Suppressor macrophage treated with lipopolysaccharide for 4 hours (primary cell): ENCODE measurements at regions not wholly inside any gene's neighbourhood (a gene's known extent, or its start where the extent isn't known, plus 50 kb on each side); places are given as distances from the start of the nearest gene placed in this dataset.

Experiments used
- DNase-seq: peaks from one replicate; pipeline ENCODE4 v3.0.0-alpha.2; 2020

DNA sequence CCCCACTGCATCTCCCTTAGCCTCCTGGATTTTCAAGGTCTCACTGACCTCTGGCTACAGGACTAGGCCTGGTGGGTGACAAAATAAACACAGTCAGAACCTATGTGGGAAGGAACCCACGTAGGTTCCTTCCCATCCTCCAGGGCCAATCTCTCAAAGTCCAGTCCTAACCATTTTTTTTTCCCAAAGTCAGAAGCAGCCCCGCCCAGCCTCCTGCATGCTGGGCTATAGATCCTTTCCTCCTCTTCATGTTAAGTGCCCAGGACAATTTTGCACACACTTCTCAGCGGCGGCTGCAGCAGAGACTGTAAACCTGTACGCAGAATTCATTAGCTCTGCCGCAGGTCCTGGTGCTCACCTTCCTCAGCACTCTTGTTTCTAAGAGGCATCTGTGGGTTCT is 285.8 kb downstream of the NPIPA8 start:
- DNase-seq: no peak

GRCh38 chr16:18050234-18050633 is 286.3 kb downstream of the NPIPA8 start:
- DNase-seq: no peak

GRCh38 chr16:18049547-18050133 is 286.9 kb downstream of the NPIPA8 start:
- no peak for DNase-seq

- no peak for DNase-seq
These were observed 287.5 kb downstream of the NPIPA8 start for GRCh38 chr16:18048853-18049546.

- no peak for DNase-seq
These were observed 288.8 kb downstream of the NPIPA8 start for GRCh38 chr16:18047761-18048160.

GRCh38 chr16:18045356-18045755 is 291.2 kb downstream of the NPIPA8 start:
- DNase-seq: no peak

GRCh38 chr16:18041864-18042834 is 294.4 kb downstream of the NPIPA8 start:
- DNase-seq: no peak

GRCh38 chr16:18039931-18040330 is 296.6 kb downstream of the NPIPA8 start:
- no peak for DNase-seq

- no peak for DNase-seq
These were observed 299.5 kb downstream of the NPIPA8 start for GRCh38 chr16:18037051-18037450.

GRCh38 chr16:18024611-18025010 is 311.9 kb downstream of the NPIPA8 start:
- DNase-seq: no peak

DNA sequence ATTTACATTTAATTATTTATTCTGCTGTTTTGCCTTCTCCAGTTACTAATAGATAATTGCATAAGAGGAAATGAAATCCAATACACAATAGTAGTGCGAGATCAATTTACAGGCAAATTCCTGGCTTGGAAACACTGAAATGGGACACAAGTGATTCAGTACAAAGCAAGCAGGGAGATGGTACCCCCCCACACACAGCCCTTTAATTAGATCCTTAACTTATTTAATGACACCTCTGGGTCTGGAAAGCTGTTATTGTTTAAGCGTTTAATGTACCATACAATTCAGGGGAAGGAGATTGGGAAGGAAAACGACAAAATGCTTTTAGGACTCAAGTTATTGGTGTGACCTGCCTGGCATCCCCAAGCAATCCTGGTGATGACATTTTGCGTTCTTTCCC is 318.2 kb downstream of the NPIPA8 start:
- no peak for DNase-seq

- DNase-seq: no peak
These were observed 322.7 kb downstream of the NPIPA8 start for GRCh38 chr16:18013863-18014262.

GRCh38 chr16:18008356-18008755 is 328.2 kb downstream of the NPIPA8 start:
- no peak for DNase-seq

DNA sequence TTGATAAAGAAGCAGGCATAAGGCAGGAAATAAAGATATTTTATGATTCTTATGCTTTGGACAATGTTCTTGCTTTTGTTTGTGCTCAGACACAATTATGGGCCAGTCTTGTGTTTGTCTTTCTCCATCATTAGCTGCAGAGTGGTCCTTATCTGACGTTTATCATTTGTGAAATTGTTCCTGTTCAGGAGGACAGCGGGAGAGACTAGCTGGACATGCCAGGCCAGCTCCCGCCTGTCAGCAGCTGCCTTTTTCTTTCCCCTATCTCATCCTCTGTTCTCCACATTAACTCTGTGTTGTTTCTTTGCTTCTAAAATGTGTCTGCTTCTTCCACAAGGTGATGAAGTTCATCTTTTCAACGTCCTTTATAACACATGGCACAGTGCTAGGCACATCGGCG is 333.5 kb downstream of the NPIPA8 start:
- no peak for DNase-seq

DNA sequence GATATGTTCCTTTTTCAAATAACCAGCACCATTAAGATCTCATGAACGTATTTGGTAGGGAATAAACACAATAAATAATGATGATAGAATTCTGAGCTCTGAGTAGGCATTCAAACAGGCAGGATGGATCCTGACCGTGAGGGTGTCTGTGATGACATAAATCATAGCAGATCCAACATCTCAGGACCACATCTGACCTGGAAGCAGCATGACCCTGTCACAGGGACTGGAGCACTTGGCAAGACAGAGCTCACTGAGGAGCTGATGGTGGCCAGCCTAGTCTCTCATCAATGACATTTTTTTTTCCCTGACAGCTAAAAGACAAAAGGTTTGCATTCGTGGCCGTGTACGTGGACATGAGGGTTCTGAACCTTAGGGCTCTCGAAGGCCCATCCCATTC is 337.5 kb downstream of the NPIPA8 start:
- no peak for DNase-seq

DNA sequence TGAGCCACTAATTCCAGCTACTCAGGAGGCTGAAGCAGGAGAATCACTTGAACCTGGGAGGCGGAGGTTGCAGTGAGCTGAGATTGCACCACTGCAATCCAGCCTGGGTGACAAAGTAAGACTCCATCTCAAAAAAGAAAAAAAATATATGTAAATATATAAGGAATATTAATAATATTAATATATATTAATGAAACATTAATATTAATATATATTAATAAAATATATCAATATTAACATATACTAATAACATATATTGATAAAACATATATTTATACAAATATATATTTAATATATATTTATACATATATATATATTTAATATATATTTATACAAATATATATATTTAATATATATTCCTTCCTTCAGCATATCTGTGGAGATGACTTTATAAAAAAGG is 338.0 kb downstream of the NPIPA8 start:
- no peak for DNase-seq

DNA sequence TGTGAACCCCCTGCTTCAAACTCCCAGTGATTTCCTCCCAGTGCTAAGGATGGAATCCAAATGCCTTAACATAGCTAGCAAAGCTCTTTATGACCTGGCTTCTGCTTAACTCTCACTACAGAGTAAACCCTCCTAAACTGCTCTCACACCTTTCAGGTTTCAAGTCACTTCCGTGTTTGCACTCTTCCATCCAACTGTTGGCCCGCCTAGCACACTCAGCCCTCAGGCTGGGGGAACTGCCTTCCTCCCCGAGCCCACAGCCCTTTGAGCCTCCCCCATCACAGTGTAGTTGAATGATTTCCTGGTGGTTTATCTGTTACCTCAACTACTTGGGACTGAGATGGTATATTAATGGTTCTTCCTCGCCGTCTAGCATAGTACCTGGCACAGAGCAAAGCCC is 342.5 kb downstream of the NPIPA8 start:
- DNase-seq: no peak

GRCh38 chr16:17992416-17992815 is 344.1 kb downstream of the NPIPA8 start:
- DNase-seq: no peak

GRCh38 chr16:17989255-17989654 is 347.3 kb downstream of the NPIPA8 start:
- DNase-seq: no peak

- no peak for DNase-seq
These were observed 347.7 kb downstream of the NPIPA8 start for GRCh38 chr16:17988839-17989238.

GRCh38 chr16:17986991-17987390 is 349.5 kb downstream of the NPIPA8 start:
- no peak for DNase-seq

GRCh38 chr16:17984810-17985209 is 351.7 kb downstream of the NPIPA8 start:
- no peak for DNase-seq

DNA sequence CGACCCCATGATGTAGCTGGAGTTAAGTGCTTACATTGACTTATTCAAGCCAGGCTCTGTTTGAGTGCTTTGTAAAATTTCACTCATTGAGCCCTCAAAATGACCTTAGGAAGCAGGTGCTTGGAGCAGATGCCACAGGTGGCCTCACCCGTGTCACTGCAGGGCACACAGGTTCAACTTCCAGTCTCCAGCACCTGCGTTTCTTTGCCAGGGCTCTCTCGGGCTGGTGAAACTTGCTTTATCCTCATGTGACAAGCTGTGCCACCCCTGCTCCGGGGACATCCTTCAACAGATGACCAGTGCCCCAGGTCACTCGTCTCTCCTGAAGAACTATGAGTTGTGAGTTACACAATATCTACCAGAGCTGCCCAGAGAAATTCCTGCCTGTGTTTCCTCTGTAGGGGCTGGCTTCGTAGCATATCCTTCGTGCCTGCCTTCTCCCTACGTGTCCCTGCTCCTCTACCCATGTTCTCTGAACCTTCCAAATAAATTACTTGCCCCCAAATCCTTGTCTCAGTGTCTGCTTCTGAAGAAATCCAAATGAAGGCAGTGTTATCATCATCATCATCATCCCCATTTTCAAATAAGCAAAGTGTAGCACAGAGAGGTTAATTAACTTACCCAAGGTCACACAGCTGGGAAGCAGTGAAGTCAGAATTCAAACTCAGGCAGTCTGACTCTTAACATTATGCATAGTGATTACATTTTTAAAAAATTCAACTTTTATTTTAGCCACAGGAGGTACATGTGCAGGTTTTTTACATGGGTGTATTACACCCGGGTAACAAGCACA is 352.5 kb downstream of the NPIPA8 start:
- DNase-seq: no peak
